ENCODE measurements at regions not wholly inside any gene's neighbourhood (a gene's known extent, or its start where the extent isn't known, plus 50 kb on each side); places are given as distances from the start of the nearest gene placed in this dataset.

DNA sequence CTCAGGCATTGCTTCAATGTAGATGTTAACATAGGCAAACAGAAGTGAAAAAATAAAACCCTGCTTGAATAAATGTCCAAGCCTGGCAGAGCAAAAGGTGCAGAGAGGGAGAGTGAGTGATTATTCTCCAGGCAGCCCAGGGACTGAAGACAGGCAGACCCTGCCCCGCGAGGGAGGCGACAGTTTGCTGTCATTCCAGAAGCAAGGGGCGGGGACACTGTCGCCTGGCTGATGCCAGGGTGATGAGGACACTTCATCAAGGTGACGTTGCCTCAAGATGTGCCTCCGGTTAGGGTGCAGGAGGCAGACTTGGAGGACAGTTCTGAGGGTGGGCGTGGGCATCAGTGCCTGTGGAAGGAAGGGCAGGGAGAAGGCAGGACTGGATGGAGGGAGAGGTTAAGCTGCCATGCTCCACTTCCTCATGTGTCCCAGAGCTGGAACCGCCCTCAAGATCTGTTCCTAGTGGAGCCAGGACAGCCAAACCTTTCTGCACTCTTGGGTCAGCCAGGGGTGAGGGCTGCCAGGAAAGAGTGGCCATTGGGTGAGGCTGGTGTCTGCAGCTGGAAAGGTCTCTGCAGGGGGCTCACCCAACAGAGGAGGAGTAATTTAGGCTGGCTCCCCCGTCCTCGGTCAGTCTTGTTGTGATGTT lies 560.5 kb upstream of the MKI67 start:
- intact Hi-C loops (cut with DNase I), result no loop called here
- H3K4me3 ChIP-seq, result no peak overlapping the region
- TF ChIP-seq POLR2AphosphoS5 (IDR thresholded peaks at IDR 0.05; ENCODE audit: insufficient read depth in 1 of 2, low read depth in 1 of 2) (no peak), POLR2A (IDR thresholded peaks at IDR 0.05) (no peak)
- TF ChIP-seq, protein P1, sequence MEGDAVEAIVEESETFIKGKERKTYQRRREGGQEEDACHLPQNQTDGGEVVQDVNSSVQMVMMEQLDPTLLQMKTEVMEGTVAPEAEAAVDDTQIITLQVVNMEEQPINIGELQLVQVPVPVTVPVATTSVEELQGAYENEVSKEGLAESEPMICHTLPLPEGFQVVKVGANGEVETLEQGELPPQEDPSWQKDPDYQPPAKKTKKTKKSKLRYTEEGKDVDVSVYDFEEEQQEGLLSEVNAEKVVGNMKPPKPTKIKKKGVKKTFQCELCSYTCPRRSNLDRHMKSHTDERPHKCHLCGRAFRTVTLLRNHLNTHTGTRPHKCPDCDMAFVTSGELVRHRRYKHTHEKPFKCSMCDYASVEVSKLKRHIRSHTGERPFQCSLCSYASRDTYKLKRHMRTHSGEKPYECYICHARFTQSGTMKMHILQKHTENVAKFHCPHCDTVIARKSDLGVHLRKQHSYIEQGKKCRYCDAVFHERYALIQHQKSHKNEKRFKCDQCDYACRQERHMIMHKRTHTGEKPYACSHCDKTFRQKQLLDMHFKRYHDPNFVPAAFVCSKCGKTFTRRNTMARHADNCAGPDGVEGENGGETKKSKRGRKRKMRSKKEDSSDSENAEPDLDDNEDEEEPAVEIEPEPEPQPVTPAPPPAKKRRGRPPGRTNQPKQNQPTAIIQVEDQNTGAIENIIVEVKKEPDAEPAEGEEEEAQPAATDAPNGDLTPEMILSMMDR (IDR thresholded peaks at IDR 0.05), result no peak
- H3K36me3 ChIP-seq, result no peaks in the 10 kb centered on the region
- no peak overlapping the region for H3K27ac ChIP-seq
- DNase-seq (ENCODE audit: extremely low spot score in 2 of 2), result no peak
- H3K9me3 ChIP-seq, result no peaks in the 10 kb centered on the region
- no peaks in the 10 kb centered on the region for H3K27me3 ChIP-seq
- no peaks in the 10 kb centered on the region for H3K4me1 ChIP-seq

DNA sequence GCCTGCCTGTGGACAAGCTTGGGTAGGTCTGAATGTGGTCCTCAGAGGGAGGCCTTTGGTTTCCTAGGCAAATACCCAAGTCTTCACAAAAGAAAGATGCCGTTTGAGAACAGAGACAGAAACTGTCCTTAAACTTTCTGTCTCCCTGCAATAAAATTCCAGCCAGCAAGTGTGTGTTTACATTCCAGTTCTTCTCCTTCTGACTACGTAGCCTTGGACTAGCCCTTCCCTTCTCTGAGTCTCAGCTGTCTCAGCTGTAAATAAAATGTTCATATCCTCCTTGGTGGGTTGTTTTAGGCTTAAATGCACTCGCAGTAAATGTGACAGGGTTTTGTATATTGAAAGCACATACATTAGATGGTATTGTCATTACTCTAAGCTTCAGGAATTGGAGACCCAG lies 561.2 kb upstream of the MKI67 start:
- Histone ChIP-seq H3K4me1 (no peaks in the 10 kb centered on the region), H3K27ac (no peak overlapping the region), H3K36me3 (no peaks in the 10 kb centered on the region), H3K9me3 (no peaks in the 10 kb centered on the region), H3K27me3 (no peaks in the 10 kb centered on the region), H3K4me3 (no peak overlapping the region)
- DNase-seq (ENCODE audit: extremely low spot score in 2 of 2), result no peak
- TF ChIP-seq, protein P1 (IDR thresholded peaks at IDR 0.05), result no peak
- TF ChIP-seq POLR2AphosphoS5 (IDR thresholded peaks at IDR 0.05; ENCODE audit: insufficient read depth in 1 of 2, low read depth in 1 of 2) (no peak), POLR2A (IDR thresholded peaks at IDR 0.05) (no peak)
- intact Hi-C loops (cut with DNase I), result no loop called here

- TF ChIP-seq POLR2AphosphoS5 (IDR thresholded peaks at IDR 0.05; ENCODE audit: insufficient read depth in 1 of 2, low read depth in 1 of 2) (no peak), POLR2A (IDR thresholded peaks at IDR 0.05) (no peak)
- TF ChIP-seq, protein P1 (IDR thresholded peaks at IDR 0.05), result no peak
- intact Hi-C loops (cut with DNase I), result no loop called here
- Histone ChIP-seq H3K4me1 (no peaks in the 10 kb centered on the region), H3K36me3 (no peaks in the 10 kb centered on the region), H3K27me3 (no peaks in the 10 kb centered on the region), H3K9me3 (no peaks in the 10 kb centered on the region), H3K27ac (no peak overlapping the region), H3K4me3 (no peak overlapping the region)
- DNase-seq (ENCODE audit: extremely low spot score in 2 of 2), result no peak
Observed at GRCh38 chr10:128687927-128688549, 561.8 kb upstream of the MKI67 start.

GRCh38 chr10:128689667-128690066 lies 563.4 kb upstream of the MKI67 start:
- Histone ChIP-seq H3K27ac (no peak overlapping the region), H3K9me3 (no peaks in the 10 kb centered on the region), H3K4me1 (no peaks in the 10 kb centered on the region), H3K36me3 (no peaks in the 10 kb centered on the region), H3K4me3 (no peak overlapping the region), H3K27me3 (no peaks in the 10 kb centered on the region)
- DNase-seq (ENCODE audit: extremely low spot score in 2 of 2), result no peak
- TF ChIP-seq POLR2A (IDR thresholded peaks at IDR 0.05), result no peak
- no peak for TF ChIP-seq POLR2AphosphoS5 (IDR thresholded peaks at IDR 0.05; ENCODE audit: insufficient read depth in 1 of 2, low read depth in 1 of 2)
- TF ChIP-seq, protein P1 (IDR thresholded peaks at IDR 0.05), result no peak
- intact Hi-C loops (cut with DNase I), result no loop called here

DNA sequence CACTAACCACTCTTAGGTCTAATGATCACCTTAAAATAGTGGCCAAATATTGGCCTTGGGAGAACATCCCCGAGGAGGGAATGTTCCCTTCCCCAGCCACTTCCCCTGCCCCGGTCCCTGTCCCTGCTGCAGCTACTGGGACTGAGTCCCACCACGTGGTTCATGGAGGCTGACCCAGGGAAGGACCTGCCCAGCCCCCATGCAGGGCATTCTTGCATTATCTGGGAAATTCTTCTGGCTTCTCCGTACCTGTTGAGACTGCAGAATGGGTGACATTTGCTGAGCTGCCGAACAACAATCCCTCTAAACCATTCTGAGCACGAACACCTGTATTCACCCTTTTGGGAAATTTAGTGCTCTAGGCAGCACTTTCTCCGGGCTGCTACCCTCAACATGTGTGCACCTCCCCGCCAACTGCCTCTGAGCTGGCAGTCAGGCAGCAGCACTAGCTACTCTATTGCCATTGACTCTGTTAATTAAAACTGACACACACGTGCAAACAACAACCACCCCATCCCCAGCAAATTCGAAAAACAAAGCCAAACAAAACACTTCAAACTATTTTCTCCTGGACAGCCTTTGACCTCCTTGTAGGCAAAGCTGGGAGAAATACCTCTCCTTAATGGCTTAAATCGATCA lies 567.4 kb upstream of the MKI67 start:
- H3K27ac ChIP-seq, result no peak overlapping the region
- no peaks in the 10 kb centered on the region for H3K36me3 ChIP-seq
- intact Hi-C loops (cut with DNase I), result no loop called here
- no peaks in the 10 kb centered on the region for H3K4me1 ChIP-seq
- TF ChIP-seq POLR2AphosphoS5 (IDR thresholded peaks at IDR 0.05; ENCODE audit: insufficient read depth in 1 of 2, low read depth in 1 of 2) (no peak), POLR2A (IDR thresholded peaks at IDR 0.05) (no peak)
- TF ChIP-seq, protein P1 (IDR thresholded peaks at IDR 0.05), result no peak
- no peaks in the 10 kb centered on the region for H3K27me3 ChIP-seq
- H3K9me3 ChIP-seq, result no peaks in the 10 kb centered on the region
- peak in 1 of 2 donors; percentile 47 for DNase-seq (ENCODE audit: extremely low spot score in 2 of 2)
- no peak overlapping the region for H3K4me3 ChIP-seq
